PC-3 (cell line): ENCODE measurements at regions not wholly inside any gene's neighbourhood (a gene's known extent, or its start where the extent isn't known, plus 50 kb on each side); places are given as distances from the start of the nearest gene placed in this dataset.

Experiments
- ATAC-seq: fragments of 200-7000 bp; cut with Tn5 transposase; 2 replicates; pipeline ENCODE4 v1.9.1; 2020; ENCODE audit warnings: mild to moderate bottlenecking, moderate library complexity
- BruUV-seq: library from RNA; stranded (reverse); fragments of 400-500 nt; replicated peaks from 2 replicates; lab custom pipeline; 2021; lab: Mats Ljungman, UMichigan
- CTCF ChIA-PET: fragments of 300-600 bp; sonication (Branson Sonifier 250); formaldehyde crosslinking; loops from one replicate; lab custom pipeline; 2022; ENCODE audit warnings: antibody characterized with exemption; lab: Charles Lee
- POLR2A ChIA-PET: fragments of 300-600 bp; sonication (Branson Sonifier 250); formaldehyde crosslinking; loops from one replicate; lab custom pipeline; 2022; ENCODE audit warnings: antibody characterized with exemption; ENCODE audit not compliant: unreplicated experiment; lab: Charles Lee
- DNase-seq: peaks from one replicate; pipeline ENCODE4 v3.0.0-alpha.2; 2015
- H2AFZ ChIP-seq: fragments of 300-600 bp; sonication (generic); 2 replicates; pipeline ENCODE4 v1.6.0; 2016; ENCODE audit warnings: antibody characterized with exemption, low read length
- H3F3A ChIP-seq: fragments of 300-600 bp; sonication (generic); one replicate; pipeline ENCODE4 v1.6.0; 2017; ENCODE audit warnings: antibody characterized with exemption, low read length, control low read depth, mild to moderate bottlenecking; ENCODE audit not compliant: unreplicated experiment
- H3K27ac ChIP-seq: fragments of 300-600 bp; sonication (generic); 2 replicates; pipeline ENCODE4 v1.5.1; 2016; ENCODE audit warnings: mild to moderate bottlenecking, low read length
- H3K27me3 ChIP-seq: fragments of 300-600 bp; sonication (generic); 2 replicates; pipeline ENCODE4 v1.6.1; 2016; ENCODE audit warnings: low read length, mixed read lengths
- H3K36me3 ChIP-seq: fragments of 300-600 bp; sonication (generic); 2 replicates; pipeline ENCODE4 v1.6.1; 2016; ENCODE audit warnings: low read depth, mixed run types, low read length, mixed read lengths
- H3K4me1 ChIP-seq: fragments of 300-600 bp; sonication (generic); 2 replicates; pipeline ENCODE4 v1.5.1; 2016; ENCODE audit warnings: low read length; ENCODE audit not compliant: insufficient read depth
- H3K4me2 ChIP-seq: fragments of 300-600 bp; sonication (generic); 2 replicates; pipeline ENCODE4 v1.6.0; 2016; ENCODE audit warnings: low read length
- H3K4me3 ChIP-seq: fragments of 300-600 bp; sonication (generic); 2 replicates; pipeline ENCODE4 v1.5.1; 2016; ENCODE audit warnings: mild to moderate bottlenecking, low read length, mixed read lengths
- H3K79me2 ChIP-seq: fragments of 300-600 bp; sonication (generic); 2 replicates; pipeline ENCODE4 v1.6.1; 2017; ENCODE audit warnings: low read length, mixed read lengths
- H3K9ac ChIP-seq: fragments of 300-600 bp; sonication (generic); 2 replicates; pipeline ENCODE4 v1.6.0; 2016; ENCODE audit warnings: mild to moderate bottlenecking, low read length
- H3K9me2 ChIP-seq: fragments of 300-600 bp; sonication (generic); replicated peaks from 2 replicates; pipeline ENCODE4 v1.6.1; 2016; ENCODE audit warnings: mixed run types, low read length, mixed read lengths
- H3K9me3 ChIP-seq: fragments of 300-600 bp; sonication (generic); 2 replicates; pipeline ENCODE4 v1.6.1; 2016; ENCODE audit warnings: low read length, mixed read lengths
- H4K20me1 ChIP-seq: fragments of 300-600 bp; sonication (generic); 2 replicates; pipeline ENCODE4 v1.6.1; 2016; ENCODE audit warnings: low read length, mixed read lengths
- EZH2 ChIP-seq: fragments of 300-600 bp; sonication (generic); IDR thresholded peaks from one replicate; pipeline ENCODE4 v1.6.1; 2017; ENCODE audit warnings: antibody characterized with exemption, mild to moderate bottlenecking, low read length; ENCODE audit not compliant: unreplicated experiment
- EZH2phosphoT487 ChIP-seq: fragments of 300-600 bp; sonication (generic); IDR thresholded peaks from 2 replicates; pipeline ENCODE4 v1.6.1; 2018; ENCODE audit warnings: mild to moderate bottlenecking, antibody characterized with exemption, low read length, borderline replicate concordance
- intact Hi-C: fragments of 100-400 bp; cut with micrococcal nuclease; formaldehyde crosslinking; loops from 2 replicates; pipeline ENCODE4 v1.9.0; 2023
- TF ChIP-seq, protein P1 (sequence below): fragments of 300-600 bp; sonication (generic); conservative IDR thresholded peaks from 2 replicates; pipeline ENCODE4 v1.5.1; 2017; ENCODE audit warnings: antibody characterized with exemption, low read depth, mild to moderate bottlenecking, low read length

DNA sequence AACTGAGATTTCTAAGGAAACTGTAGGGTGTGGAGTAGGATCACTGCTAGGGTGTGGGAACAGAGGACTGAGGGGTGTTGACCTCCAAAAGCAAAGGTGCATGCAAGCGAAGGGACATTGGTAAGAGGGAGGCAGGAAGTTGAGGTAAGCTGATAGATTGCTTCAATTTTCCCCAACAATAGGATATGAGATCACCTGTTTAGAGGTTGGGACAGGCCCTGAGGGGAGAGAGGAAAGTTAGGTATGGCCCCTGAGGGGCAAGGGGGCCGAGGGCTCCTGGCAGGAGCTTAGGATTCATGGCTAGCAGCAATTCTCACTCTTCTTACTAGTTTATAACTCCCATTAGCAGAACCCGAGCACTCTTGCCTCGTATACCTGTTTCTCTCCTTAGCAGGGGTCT, 106.8 kb upstream of the RPS6KA2 start:
- Histone ChIP-seq H3K36me3 (no peaks in the 10 kb centered on the region), H3K9me2 (no peaks in the 10 kb centered on the region), H3F3A (no peaks in the 10 kb centered on the region), H3K4me3 (no peak overlapping the region), H2AFZ (no peak overlapping the region), H3K27ac (no peak overlapping the region), H3K4me2 (no peak overlapping the region), H3K4me1 (peaks cover 14% of the 10 kb centered on the region), H3K9ac (no peak overlapping the region), H3K27me3 (no peaks in the 10 kb centered on the region), H3K9me3 (no peaks in the 10 kb centered on the region), H4K20me1 (no peaks in the 10 kb centered on the region), H3K79me2 (no peaks in the 10 kb centered on the region)
- BruUV-seq = no TSS peak
- no peak for TF ChIP-seq EZH2
- TF ChIP-seq, protein P1, sequence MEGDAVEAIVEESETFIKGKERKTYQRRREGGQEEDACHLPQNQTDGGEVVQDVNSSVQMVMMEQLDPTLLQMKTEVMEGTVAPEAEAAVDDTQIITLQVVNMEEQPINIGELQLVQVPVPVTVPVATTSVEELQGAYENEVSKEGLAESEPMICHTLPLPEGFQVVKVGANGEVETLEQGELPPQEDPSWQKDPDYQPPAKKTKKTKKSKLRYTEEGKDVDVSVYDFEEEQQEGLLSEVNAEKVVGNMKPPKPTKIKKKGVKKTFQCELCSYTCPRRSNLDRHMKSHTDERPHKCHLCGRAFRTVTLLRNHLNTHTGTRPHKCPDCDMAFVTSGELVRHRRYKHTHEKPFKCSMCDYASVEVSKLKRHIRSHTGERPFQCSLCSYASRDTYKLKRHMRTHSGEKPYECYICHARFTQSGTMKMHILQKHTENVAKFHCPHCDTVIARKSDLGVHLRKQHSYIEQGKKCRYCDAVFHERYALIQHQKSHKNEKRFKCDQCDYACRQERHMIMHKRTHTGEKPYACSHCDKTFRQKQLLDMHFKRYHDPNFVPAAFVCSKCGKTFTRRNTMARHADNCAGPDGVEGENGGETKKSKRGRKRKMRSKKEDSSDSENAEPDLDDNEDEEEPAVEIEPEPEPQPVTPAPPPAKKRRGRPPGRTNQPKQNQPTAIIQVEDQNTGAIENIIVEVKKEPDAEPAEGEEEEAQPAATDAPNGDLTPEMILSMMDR = no peak
- no peak for TF ChIP-seq EZH2phosphoT487
- DNase-seq (no peak), ATAC-seq (no peak)
- intact Hi-C loops = no loop called here
- ChIA-PET POLR2A (no interaction called here), CTCF (no interaction called here)

DNA sequence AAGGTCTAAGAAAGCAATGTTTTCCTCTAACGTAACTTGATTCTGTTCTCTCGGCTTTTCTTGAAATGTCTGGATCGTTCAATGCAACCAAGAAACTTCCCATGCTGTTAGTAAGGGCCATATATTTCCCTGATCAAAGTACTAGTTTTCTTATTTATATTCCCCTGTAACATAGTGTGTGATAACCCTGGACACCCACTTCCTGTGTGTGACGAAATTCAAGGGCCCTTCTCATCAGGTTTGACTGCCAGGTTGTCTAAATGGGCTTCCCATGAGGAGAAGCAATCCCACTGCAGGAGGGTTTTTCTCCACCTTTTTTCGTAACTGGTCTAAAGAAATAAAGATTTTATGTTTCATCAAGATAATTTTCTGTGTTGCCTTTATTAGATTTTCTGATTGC, 102.6 kb upstream of the RPS6KA2 start:
- Histone ChIP-seq H3K27ac (no peak overlapping the region), H3K9me2 (no peaks in the 10 kb centered on the region), H3K79me2 (no peaks in the 10 kb centered on the region), H3K27me3 (no peaks in the 10 kb centered on the region), H3K4me2 (no peak overlapping the region), H3K4me3 (no peak overlapping the region), H3K36me3 (no peaks in the 10 kb centered on the region), H4K20me1 (no peaks in the 10 kb centered on the region), H2AFZ (no peak overlapping the region), H3K9me3 (no peaks in the 10 kb centered on the region), H3K4me1 (peaks cover 23% of the 10 kb centered on the region), H3K9ac (no peak overlapping the region), H3F3A (no peaks in the 10 kb centered on the region)
- POLR2A ChIA-PET = no interaction called here
- intact Hi-C loops = loop anchor here (10.0 kb wide), 1 partner anchor 175 kb away; no protein-coding TSS in a partner anchor
- CTCF ChIA-PET = no interaction called here
- ATAC-seq (no peak), DNase-seq (no peak)
- no peak for TF ChIP-seq EZH2phosphoT487
- no peak for TF ChIP-seq EZH2
- TF ChIP-seq, protein P1 = no peak
- BruUV-seq = no TSS peak

DNA sequence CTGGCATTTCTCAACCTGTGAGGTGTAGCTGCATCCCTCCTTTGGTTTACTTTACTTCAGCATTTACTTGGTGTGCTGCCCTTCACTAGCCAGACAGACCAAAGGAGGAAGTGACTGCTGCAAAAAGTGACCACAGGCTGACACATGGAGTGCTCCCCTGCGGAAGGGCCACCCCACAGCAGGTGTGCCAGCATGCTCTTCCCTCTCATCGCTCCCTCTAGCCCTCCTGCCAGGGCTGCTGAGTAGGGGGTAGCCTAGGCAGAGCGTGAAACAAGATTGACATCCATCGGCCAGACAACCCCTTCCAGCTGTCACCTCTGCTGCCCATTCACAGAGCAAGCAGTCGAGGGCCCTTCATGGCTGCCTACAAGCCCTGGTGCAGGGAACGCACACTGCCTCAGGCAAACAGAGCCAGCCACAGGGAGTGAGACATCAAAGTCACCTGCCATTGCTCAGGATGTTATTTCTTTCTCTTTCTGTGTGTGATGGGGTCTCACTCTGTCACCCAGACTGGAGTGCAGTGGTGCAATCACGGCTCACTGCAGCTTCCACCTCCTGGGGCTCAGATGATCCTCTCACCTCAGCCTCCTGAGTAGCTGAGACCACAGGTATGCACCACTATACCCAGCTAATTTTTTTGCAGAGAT, 102.0 kb upstream of the RPS6KA2 start:
- Histone ChIP-seq H3F3A (no peaks in the 10 kb centered on the region), H3K4me1 (peaks cover 28% of the 10 kb centered on the region), H3K36me3 (no peaks in the 10 kb centered on the region), H3K4me3 (no peak overlapping the region), H3K9me3 (no peaks in the 10 kb centered on the region), H3K27me3 (no peaks in the 10 kb centered on the region), H3K9me2 (no peaks in the 10 kb centered on the region), H3K9ac (no peak overlapping the region), H3K79me2 (no peaks in the 10 kb centered on the region), H3K27ac (no peak overlapping the region), H2AFZ (no peak overlapping the region), H4K20me1 (no peaks in the 10 kb centered on the region), H3K4me2 (no peak overlapping the region)
- intact Hi-C loops = loop anchor here (10.0 kb wide), 1 partner anchor 174 kb away; no protein-coding TSS in a partner anchor
- no peak for DNase-seq
- BruUV-seq = no TSS peak
- POLR2A ChIA-PET = no interaction called here
- TF ChIP-seq, protein P1 = no peak
- TF ChIP-seq EZH2 (no peak), EZH2phosphoT487 (no peak)
- ATAC-seq = no peak
- CTCF ChIA-PET = no interaction called here
